ENCODE measurements at regions not wholly inside any gene's neighbourhood (a gene's known extent, or its start where the extent isn't known, plus 50 kb on each side); places are given as distances from the start of the nearest gene placed in this dataset.

GRCh38 chr16:85323230-85323960, 211.1 kb upstream of the CIBAR2 start:
- no peak overlapping the region for H3K4me3 ChIP-seq (ENCODE audit: low read depth, poor library complexity, severe bottlenecking)
- WGBS, 2 donors: 79 to 89% methylated on average over 12 to 14 of the region's 14 CpGs
- intact Hi-C loops (cut with DNase I; ENCODE audit: low total_unique reads): no loop called here
- no peak for DNase-seq (ENCODE audit: low spot score in 2 of 2)
- TF ChIP-seq CTCF (IDR thresholded peaks at IDR 0.05): no peak
- TF ChIP-seq POLR2A (IDR thresholded peaks at IDR 0.05): no peak

- no peak for DNase-seq (ENCODE audit: low spot score in 2 of 2)
- no peak for TF ChIP-seq CTCF (IDR thresholded peaks at IDR 0.05)
- TF ChIP-seq POLR2A (IDR thresholded peaks at IDR 0.05): no peak
- no peak overlapping the region for H3K4me3 ChIP-seq (ENCODE audit: low read depth, poor library complexity, severe bottlenecking)
- intact Hi-C loops (cut with DNase I; ENCODE audit: low total_unique reads): no loop called here
- WGBS, 2 donors: 94 to 98% methylated on average over 10 of the region's 10 CpGs
These were observed 211.6 kb upstream of the CIBAR2 start for GRCh38 chr16:85323961-85324253.

GRCh38 chr16:85324488-85324887, 212.2 kb upstream of the CIBAR2 start:
- DNase-seq (ENCODE audit: low spot score in 2 of 2): no peak
- 91 to 93% methylated on average over 13 of the region's 13 CpGs for WGBS, 2 donors
- H3K4me3 ChIP-seq (ENCODE audit: low read depth, poor library complexity, severe bottlenecking): no peak overlapping the region
- intact Hi-C loops (cut with DNase I; ENCODE audit: low total_unique reads): no loop called here
- TF ChIP-seq CTCF (IDR thresholded peaks at IDR 0.05) (no peak), POLR2A (IDR thresholded peaks at IDR 0.05) (no peak)

- no peak overlapping the region for H3K4me3 ChIP-seq (ENCODE audit: low read depth, poor library complexity, severe bottlenecking)
- TF ChIP-seq CTCF (IDR thresholded peaks at IDR 0.05) (no peak), POLR2A (IDR thresholded peaks at IDR 0.05) (no peak)
- 84 to 91% methylated on average over 12 of the region's 12 CpGs for WGBS, 2 donors
- DNase-seq (ENCODE audit: low spot score in 2 of 2): no peak
- intact Hi-C loops (cut with DNase I; ENCODE audit: low total_unique reads): no loop called here
These were observed 214.0 kb upstream of the CIBAR2 start for GRCh38 chr16:85326113-85326793.

GRCh38 chr16:85326794-85327181, 214.5 kb upstream of the CIBAR2 start:
- intact Hi-C loops (cut with DNase I; ENCODE audit: low total_unique reads): no loop called here
- H3K4me3 ChIP-seq (ENCODE audit: low read depth, poor library complexity, severe bottlenecking): no peak overlapping the region
- WGBS, 2 donors: 90 to 97% methylated on average over 8 of the region's 8 CpGs
- TF ChIP-seq CTCF (IDR thresholded peaks at IDR 0.05) (no peak), POLR2A (IDR thresholded peaks at IDR 0.05) (no peak)
- DNase-seq (ENCODE audit: low spot score in 2 of 2): no peak

Data from lower leg skin (tissue), 4 donors.